ENCODE measurements at regions not wholly inside any gene's neighbourhood (a gene's known extent, or its start where the extent isn't known, plus 50 kb on each side); places are given as distances from the start of the nearest gene placed in this dataset.

GRCh38 chr12:131217024-131217586 lies 263.4 kb downstream of the ADGRD1 start:
- TF ChIP-seq EP300 (conservative IDR thresholded peaks at IDR 0.05; ENCODE audit: poor library complexity, severe bottlenecking) (no peak), CTCF (IDR thresholded peaks at IDR 0.05; ENCODE audit: poor library complexity, severe bottlenecking) (no peak), RAD21 (conservative IDR thresholded peaks at IDR 0.05) (no peak), EZH2 (IDR thresholded peaks at IDR 0.05; ENCODE audit: borderline replicate concordance, insufficient read depth, low read length, poor library complexity, severe bottlenecking) (no peak), REST (IDR thresholded peaks at IDR 0.05; ENCODE audit: borderline replicate concordance) (no peak), POLR2AphosphoS5 (IDR thresholded peaks at IDR 0.05) (no peak), SMC3 (conservative IDR thresholded peaks at IDR 0.05; ENCODE audit: poor library complexity) (no peak), TAF1 (IDR thresholded peaks at IDR 0.05; ENCODE audit: low read depth) (no peak)

Data from neural cell (in vitro differentiated cells).